Testis (tissue), 2 donors: ENCODE measurements at regions not wholly inside any gene's neighbourhood (a gene's known extent, or its start where the extent isn't known, plus 50 kb on each side); places are given as distances from the start of the nearest gene placed in this dataset.
A peak's percentile ranks its signal among the peaks of the same experiment; 100 is the strongest.

Experiments used
- DNase-seq: peaks from one replicate; pipeline ENCODE4 v3.0.0-alpha.2; 2019
- H3K27ac ChIP-seq, 2 donors: fragments of 200-600 bp; sonication (generic); one replicate each; pipeline ENCODE4 v1.5.1; 2019
- H3K27me3 ChIP-seq: fragments of 200-600 bp; sonication (generic); one replicate; pipeline ENCODE4 v1.5.1; 2019
- H3K36me3 ChIP-seq: fragments of 200-600 bp; sonication (generic); one replicate; pipeline ENCODE4 v1.5.1; 2017; ENCODE audit warnings: low read depth; ENCODE audit errors: missing control alignments
- H3K4me1 ChIP-seq: fragments of 200-600 bp; sonication (generic); one replicate; pipeline ENCODE4 v1.5.1; 2019
- H3K4me3 ChIP-seq, 2 donors: fragments of 200-600 bp; sonication (generic); one replicate each; pipeline ENCODE4 v1.5.1; 2017 to 2019
- H3K9me3 ChIP-seq: fragments of 200-600 bp; sonication (generic); one replicate; pipeline ENCODE4 v1.5.1; 2017
- POLR2A ChIP-seq: fragments of 450-650 bp; IDR thresholded peaks from one replicate; pipeline ENCODE4 v1.6.1; 2017; ENCODE audit warnings: antibody characterized with exemption, mild to moderate bottlenecking, moderate library complexity
- WGBS, 2 donors: methylation state at CpG; one replicate each; pipeline ENCODE4 v1.1.5; 2018; 5-methylcytosine and 5-hydroxymethylcytosine counted together
- intact Hi-C: fragments of 100-400 bp; cut with DNase I; formaldehyde crosslinking; loops from one replicate; pipeline ENCODE4 v1.15.1; 2023; ENCODE audit warnings: low total_unique reads
- TF ChIP-seq, protein P1 (sequence below), 3 experiments: fragments of 450-650 bp in 2 of 3; fragments of 200-600 bp in 1 of 3; sonication (generic) in 1 of 3; IDR thresholded peaks; one replicate each; pipeline ENCODE4 v1.5.1; 2016 to 2019; ENCODE audit warnings: antibody characterized with exemption in 3 of 3, mild to moderate bottlenecking in 2 of 3, moderate library complexity in 1 of 3

DNA sequence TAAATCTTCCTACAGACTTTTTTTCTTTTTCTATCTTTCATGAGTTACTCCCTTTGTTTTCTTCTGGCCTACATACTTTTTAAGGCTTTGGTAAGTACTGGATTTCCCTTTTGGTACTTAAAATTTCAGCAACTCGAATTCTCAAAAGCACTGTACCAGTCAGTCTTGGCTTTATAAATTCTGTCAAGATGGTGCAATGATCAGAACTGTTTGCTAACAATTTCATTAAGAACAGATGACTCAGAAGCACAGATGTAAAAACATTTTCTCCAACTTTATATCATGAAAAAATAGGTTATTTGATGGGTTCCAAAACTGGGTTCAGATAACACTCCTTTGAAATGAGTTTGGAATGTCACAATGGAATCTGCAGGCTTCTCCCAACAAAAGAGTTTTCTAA, 1961.8 kb upstream of the FLRT2 start:
- TF ChIP-seq, protein P1, sequence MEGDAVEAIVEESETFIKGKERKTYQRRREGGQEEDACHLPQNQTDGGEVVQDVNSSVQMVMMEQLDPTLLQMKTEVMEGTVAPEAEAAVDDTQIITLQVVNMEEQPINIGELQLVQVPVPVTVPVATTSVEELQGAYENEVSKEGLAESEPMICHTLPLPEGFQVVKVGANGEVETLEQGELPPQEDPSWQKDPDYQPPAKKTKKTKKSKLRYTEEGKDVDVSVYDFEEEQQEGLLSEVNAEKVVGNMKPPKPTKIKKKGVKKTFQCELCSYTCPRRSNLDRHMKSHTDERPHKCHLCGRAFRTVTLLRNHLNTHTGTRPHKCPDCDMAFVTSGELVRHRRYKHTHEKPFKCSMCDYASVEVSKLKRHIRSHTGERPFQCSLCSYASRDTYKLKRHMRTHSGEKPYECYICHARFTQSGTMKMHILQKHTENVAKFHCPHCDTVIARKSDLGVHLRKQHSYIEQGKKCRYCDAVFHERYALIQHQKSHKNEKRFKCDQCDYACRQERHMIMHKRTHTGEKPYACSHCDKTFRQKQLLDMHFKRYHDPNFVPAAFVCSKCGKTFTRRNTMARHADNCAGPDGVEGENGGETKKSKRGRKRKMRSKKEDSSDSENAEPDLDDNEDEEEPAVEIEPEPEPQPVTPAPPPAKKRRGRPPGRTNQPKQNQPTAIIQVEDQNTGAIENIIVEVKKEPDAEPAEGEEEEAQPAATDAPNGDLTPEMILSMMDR (IDR thresholded peaks at IDR 0.05) = no peak
- TF ChIP-seq POLR2A = no peak
- no peak for DNase-seq
- WGBS, 2 donors = 77 to 88% methylated on average over 1 of the region's 1 CpG
- H3K4me3 ChIP-seq = no peak overlapping the region
- no peaks in the 10 kb centered on the region for H3K9me3 ChIP-seq
- H3K36me3 ChIP-seq = no peaks in the 10 kb centered on the region
- no peaks in the 10 kb centered on the region for H3K4me1 ChIP-seq
- intact Hi-C loops = no loop called here
- H3K27me3 ChIP-seq = no peaks in the 10 kb centered on the region
- no peak overlapping the region for H3K27ac ChIP-seq

DNA sequence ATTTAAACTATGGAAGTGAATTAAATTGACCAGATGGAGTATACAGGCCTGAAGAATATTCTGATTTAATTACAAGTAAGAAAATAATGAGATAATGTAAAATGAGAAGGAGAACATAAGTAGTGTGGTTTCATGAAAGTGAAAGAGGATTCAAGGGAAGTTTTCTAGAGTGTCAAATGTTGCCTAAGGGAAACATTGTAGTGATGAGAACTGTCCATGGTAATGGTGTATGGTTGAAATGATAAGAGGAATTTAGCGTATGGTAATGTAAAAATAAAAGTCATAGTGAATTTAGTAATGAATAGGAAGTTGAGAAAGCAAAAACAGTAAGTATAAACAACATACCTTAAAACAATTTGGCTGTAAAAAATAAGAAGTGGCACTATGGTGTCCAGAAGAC, 1954.6 kb upstream of the FLRT2 start:
- Histone ChIP-seq H3K9me3 (no peaks in the 10 kb centered on the region), H3K27me3 (no peaks in the 10 kb centered on the region), H3K27ac (no peak overlapping the region), H3K4me3 (no peak overlapping the region), H3K4me1 (no peaks in the 10 kb centered on the region), H3K36me3 (no peaks in the 10 kb centered on the region)
- TF ChIP-seq POLR2A = no peak
- TF ChIP-seq, protein P1 (IDR thresholded peaks at IDR 0.05) = no peak
- 60 to 73% methylated on average over 1 of the region's 1 CpG for WGBS, 2 donors
- intact Hi-C loops = no loop called here
- no peak for DNase-seq

DNA sequence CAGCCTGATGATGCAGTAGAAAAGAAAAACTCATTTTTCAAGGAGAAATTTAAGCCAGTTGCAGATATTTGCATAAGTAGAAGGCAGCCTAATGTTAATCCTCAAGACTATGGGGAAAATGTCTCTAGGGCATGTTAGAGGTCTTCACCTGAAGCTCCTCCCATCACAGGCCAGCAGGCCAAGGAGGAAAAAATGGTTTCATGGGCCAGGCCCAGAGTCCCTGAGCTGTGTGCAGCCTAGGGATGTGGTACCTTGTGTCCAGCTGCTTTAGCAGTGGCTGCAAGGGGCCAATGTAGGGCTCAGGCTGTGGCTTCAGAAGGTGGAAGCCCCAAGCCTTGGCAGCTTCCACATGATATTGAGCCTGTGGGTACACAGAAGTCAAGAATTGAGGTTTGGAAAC, 1946.7 kb upstream of the FLRT2 start:
- TF ChIP-seq, protein P1 (IDR thresholded peaks at IDR 0.05) = no peak
- no peak for TF ChIP-seq POLR2A
- H3K27me3 ChIP-seq = no peaks in the 10 kb centered on the region

DNA sequence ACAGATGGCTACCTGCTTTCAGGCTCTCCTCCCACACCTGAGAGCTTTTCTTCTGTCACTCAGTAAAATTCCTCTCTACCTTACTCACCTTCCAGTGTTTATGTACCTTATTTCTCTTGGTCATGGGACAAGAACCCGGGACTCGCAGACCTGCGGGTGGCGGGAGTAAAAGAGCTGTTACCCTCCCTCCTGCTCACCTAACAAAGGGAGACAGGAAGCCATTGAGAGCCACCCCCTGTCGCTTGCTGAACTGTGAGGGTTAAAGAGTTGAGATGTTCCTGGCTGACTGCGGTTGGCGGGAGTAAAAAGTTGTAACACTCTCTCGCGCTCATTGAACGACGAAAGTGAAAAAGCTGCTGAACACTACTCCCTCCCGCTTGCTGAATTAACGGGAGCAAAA, 1935.1 kb upstream of the FLRT2 start:
- Histone ChIP-seq H3K4me3 (no peak overlapping the region), H3K36me3 (no peaks in the 10 kb centered on the region), H3K27ac (no peak overlapping the region), H3K4me1 (no peaks in the 10 kb centered on the region), H3K27me3 (no peaks in the 10 kb centered on the region), H3K9me3 (no peaks in the 10 kb centered on the region)
- intact Hi-C loops = no loop called here
- DNase-seq = no peak
- 63 to 64% methylated on average over 13 of the region's 13 CpGs for WGBS, 2 donors
- no peak for TF ChIP-seq POLR2A
- TF ChIP-seq, protein P1 (IDR thresholded peaks at IDR 0.05) = no peak

More for the DNA sequence above, 1946.7 kb upstream of the FLRT2 start:
- Histone ChIP-seq H3K27ac (no peak overlapping the region), H3K4me3 (no peak overlapping the region), H3K9me3 (no peaks in the 10 kb centered on the region), H3K4me1 (no peaks in the 10 kb centered on the region), H3K36me3 (no peaks in the 10 kb centered on the region)
- intact Hi-C loops = no loop called here
- DNase-seq = no peak

DNA sequence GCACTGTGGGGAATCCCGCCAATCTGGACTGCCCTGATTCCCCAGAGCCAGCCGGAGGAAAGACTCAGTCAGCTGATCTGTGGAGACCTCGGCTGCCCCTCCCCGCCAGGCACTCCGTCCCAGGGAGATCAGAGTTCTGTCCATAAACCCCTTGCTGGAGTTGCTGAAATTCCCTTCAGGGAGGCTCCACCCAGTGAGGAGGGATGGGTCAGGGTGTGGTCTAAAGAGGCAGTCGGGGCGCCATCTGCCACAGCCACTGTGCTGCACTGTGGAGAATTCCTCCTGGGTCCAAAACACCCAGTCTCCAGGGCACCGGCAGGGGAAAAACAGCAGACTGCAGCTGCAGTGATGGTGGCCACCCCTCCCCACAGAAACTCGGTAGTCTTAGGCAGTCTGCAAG, 1922.3 kb upstream of the FLRT2 start:
- no peaks in the 10 kb centered on the region for H3K9me3 ChIP-seq
- no peak overlapping the region for H3K27ac ChIP-seq
- TF ChIP-seq, protein P1 (IDR thresholded peaks at IDR 0.05) = no peak
- TF ChIP-seq POLR2A = no peak
- no peaks in the 10 kb centered on the region for H3K36me3 ChIP-seq
- no peaks in the 10 kb centered on the region for H3K4me1 ChIP-seq
- no peak for DNase-seq
- intact Hi-C loops = no loop called here
- no peaks in the 10 kb centered on the region for H3K27me3 ChIP-seq
- WGBS, 2 donors = 65 to 74% methylated on average over 5 to 9 of the region's 9 CpGs
- peak overlapping the region in 1 of 2 donors; percentile 4 for H3K4me3 ChIP-seq
